ENCODE measurements at regions not wholly inside any gene's neighbourhood (a gene's known extent, or its start where the extent isn't known, plus 50 kb on each side); places are given as distances from the start of the nearest gene placed in this dataset.

DNA sequence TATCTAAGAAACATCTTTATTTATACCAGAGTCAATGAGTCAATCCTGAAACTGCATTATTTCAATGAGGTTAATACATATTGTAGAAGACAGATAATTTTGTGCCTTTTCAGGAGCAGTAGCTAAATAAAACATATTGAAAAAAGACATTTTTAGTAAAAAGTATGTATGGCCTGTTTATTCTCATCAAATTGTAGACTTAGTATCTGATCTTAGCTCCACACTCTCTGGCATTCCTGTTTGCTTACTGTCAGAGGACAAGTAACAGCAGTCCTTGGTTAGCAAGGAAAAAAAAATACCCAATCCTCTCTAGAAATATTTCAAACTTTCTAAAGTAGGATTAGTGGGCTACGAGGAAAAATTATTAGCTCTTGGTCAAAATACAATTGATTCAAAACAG is 50.5 kb upstream of the GUCY1A1 start:
- DNase-seq, result no peak

DNA sequence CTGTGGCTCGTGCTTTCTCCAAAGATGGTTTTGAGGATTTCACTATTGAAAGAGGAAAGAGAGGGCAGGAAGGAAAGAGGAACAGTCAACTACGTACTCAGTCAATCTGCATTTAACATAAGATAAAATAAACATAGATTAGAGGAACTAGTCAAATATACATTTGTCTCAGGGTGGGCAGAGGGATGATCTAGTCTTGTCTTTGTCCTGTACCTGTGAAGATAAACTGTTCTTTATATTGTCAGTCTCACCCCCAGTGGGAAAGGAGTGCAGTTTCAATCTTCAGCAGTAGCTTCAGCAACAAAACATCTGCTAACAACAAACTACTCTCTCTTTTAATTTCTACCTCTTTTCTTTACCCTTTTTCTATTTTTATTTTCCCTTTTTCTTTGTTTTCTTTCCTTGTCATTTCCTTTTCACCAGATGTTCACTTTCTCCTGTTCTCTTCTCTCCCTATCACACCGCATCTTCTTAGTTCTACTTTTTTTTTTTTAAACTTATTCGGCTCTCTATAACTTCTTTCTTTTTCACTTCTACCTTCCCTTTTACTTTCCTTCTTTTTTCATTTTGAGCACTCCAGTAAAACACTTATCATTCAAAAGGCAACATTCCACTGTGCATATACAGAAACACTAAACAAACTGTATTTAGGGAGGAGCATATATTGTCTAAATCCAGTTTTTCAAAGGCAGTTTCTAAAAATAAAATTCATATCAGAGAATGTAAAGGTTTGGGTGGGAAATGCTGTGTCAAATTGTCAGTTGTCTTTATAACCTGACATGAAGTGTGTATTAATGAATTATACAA is 51.4 kb upstream of the GUCY1A1 start:
- no peak for DNase-seq

DNA sequence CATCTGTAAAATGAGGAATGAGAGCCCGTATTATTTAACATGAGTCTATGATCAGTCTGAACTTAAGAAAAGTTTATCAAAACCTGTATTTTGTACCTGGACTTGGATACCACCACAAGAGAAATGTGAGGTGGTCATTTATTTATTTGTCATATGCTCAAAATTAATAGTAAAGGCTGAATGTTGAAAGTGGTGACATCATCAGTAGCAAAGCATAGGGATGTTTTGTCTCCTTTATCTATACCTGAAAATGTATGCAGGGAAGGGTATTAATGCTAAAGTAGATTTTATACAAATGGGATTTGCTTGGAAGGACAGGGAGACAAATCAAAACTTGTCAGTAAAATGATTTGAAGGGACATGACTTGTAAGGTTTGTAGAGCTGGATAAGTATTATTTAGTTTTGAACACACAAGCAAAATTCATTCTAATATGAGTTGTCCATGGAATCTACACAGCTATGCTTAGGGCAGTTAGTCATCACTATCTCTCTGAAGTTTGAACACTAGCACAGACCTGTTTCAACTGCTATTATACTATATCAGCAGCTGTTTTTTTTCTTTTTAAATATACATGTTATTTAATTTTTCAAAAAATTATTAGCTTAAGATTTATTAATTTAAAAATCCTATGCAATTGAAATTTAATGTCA is 52.4 kb upstream of the GUCY1A1 start:
- DNase-seq, result no peak

DNA sequence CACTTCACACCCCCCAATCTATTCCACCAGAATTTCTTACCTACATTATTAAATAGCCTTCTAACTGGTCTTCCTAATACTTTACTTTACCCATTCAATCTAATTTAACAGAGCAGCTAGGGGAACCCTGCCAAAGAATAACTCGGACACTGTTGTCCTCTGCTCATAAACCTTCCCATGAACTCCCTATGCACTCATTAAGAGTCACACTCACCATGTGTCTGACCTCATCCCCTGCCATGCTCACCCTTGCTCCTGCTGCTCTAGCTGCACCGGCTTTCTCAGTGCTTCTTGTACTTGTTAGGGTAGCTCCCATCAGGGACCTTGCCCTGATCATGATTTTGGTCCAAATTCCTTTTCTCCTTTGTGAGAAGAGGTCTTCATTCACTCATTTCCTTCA is 54.6 kb upstream of the GUCY1A1 start:
- no peak for DNase-seq

GRCh38 chr4:155611501-155611900 is 55.1 kb upstream of the GUCY1A1 start:
- DNase-seq, result no peak

DNA sequence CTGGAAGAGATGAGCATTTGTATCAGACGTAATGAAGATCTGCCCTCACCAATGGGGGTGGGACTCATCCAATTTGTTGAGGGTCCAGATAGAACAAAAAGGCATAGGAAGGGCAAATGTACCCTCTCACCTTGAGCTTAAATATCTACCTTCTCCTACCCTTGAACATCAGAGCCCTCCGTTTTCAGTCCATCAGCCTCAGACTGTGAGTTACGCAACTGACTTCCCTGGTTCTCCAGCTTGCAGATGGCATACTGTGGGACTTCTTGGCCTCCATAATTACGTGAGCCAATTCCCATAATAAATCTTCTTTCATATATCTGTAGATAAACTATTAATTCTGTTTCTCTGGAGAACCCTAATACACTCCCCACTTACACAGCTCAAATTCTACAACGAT is 56.5 kb upstream of the GUCY1A1 start:
- no peak for DNase-seq

- DNase-seq, result no peak
These were observed 57.1 kb upstream of the GUCY1A1 start for GRCh38 chr4:155609455-155610059.

DNA sequence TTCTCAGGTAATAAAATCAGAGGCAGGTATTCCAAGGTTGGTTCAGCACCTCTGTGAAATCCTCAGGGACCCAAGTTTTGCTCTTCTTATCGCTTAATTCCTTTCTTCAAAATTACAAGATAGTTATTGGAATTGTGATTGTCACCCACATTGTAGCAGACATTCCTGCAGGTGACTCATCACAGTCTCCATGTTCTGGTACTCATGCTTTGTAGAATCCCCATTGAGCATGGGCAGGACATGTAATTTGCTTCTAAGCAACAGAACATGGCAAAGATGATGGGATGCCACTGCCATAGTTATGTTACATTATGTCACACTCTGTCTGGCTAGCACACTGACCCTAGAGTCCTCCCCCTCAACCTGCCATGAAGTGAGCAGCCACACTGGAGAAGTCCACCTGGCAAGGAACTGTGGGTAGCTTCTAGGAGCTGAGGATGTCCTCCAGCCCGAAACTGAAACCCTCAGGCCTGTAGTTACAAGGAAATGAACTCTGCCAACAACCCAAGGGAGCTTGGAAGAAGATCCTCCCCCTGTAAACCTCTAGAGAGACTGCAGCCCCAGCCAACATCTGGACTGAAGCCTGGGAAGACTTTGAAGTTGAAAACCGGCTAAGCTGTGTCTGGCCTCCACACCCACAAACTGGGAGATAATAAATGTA is 58.3 kb upstream of the GUCY1A1 start:
- peak; percentile 28 for DNase-seq

DNA sequence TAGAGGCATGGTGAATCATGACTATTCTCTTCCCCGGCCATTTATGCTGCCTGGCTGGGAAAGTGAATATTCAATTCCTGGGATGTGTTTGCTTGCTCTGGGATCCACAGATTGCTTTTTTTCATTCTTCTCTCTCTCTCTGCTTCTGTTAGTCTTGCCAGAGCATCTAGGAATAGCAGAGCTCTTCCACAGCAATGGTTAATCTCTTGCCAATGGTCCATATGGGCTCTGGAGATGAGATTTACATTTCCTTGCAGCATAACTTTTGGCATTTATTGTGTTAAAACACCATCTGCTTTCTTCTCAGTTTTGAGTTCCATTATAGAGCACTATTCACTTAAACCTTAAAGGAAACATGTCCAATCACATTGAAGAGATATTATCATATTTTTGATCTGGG is 59.2 kb upstream of the GUCY1A1 start:
- no peak for DNase-seq

DNA sequence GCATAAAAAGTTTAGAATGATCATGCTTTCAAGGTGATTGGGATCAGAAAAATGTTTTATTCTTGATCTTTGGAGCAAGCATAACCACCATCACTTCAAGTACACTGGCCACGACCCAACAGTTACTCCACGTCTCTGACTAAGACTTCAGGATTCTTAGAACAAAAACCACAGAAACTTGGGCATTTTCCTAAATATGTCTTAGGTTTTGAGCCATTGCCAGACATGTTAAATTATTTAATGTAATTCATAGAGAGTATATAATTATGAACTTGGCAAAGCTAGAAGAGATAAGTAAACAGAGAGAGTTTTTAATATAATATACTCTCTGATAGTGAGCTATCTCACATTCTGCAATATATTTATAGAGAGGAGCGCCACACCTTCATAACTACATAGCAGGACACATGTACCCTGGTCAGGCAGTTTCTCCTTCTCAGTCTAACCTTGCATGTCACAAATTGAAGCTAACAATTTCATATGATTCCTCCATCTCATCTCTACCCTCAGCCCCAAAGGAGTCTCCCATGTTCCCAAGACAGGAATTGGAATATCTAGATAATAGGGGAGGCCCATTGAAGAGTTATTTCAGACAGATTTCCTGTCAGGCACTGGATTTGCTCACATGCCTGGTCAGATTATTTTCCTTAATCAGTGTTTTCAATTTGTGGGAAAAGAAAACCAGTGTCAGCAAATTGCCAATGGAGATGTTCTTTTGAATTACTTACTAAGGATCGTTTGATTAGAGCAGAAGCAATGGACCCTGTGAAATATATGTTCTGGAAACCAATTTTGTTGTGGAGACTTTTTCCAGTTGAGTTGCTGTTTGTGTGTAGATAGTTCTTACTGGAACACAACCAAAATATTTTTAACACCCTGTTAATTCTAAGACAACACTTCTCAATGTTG is 61.7 kb upstream of the GUCY1A1 start:
- DNase-seq, result no peak

GRCh38 chr4:155603360-155603891 is 63.2 kb upstream of the GUCY1A1 start:
- DNase-seq, result no peak

- no peak for DNase-seq
These were observed 64.1 kb upstream of the GUCY1A1 start for GRCh38 chr4:155602351-155603140.

- DNase-seq, result no peak
These were observed 66.4 kb upstream of the GUCY1A1 start for GRCh38 chr4:155600244-155600643.

- DNase-seq, result no peak
These were observed 67.1 kb upstream of the GUCY1A1 start for GRCh38 chr4:155599596-155599995.

- no peak for DNase-seq
These were observed 67.6 kb upstream of the GUCY1A1 start for GRCh38 chr4:155599085-155599484.

- no peak for DNase-seq
These were observed 68.7 kb upstream of the GUCY1A1 start for GRCh38 chr4:155597933-155598451.

- DNase-seq, result no peak
These were observed 69.4 kb upstream of the GUCY1A1 start for GRCh38 chr4:155597281-155597680.

- DNase-seq, result no peak
These were observed 72.9 kb upstream of the GUCY1A1 start for GRCh38 chr4:155593793-155594192.

- DNase-seq, result no peak
These were observed 73.7 kb upstream of the GUCY1A1 start for GRCh38 chr4:155592938-155593297.

DNA sequence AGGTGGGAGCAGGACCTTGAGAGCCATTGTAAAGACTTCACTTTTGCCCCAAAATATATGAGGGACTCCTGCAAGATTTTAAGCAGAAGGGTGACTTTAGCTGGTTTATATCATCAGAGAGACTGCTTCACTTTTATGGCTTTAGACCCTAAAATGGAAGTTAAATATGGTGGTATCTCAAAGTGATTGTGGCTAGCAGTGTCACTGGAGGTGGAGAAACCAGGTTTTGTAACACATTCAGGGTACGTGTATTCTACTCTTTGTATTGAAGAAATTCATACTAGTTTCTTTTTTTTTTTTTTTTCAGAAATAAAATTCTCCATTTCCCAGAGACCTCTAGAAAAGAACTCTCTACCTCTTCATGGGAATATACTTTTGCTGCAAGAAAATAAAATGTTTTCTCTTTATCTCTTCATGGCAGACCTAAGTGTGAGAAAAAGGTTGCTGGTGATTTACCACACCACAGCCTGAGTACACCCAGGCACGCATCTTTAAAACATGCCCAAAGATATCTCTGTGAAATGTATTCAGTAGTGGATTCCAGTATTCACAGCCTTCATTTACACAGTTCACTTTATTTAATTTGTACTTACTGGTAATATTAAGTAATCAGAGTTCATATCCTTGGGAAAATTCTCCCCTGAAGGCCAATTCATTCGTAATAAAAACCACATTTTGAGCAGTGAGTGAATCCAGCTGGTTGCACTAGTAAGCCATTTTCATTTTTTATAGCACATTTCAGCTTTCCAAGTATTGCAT is 74.3 kb upstream of the GUCY1A1 start:
- peak; percentile 32 for DNase-seq

Measured in right hindlimb (tissue), 1 donor.